Right hindlimb (tissue), 1 donor: ENCODE measurements at regions not wholly inside any gene's neighbourhood (a gene's known extent, or its start where the extent isn't known, plus 50 kb on each side); places are given as distances from the start of the nearest gene placed in this dataset.
"Not testable (repeated sequence)": the region's sequence is repeated elsewhere in the genome, so short reads cannot be mapped to it uniquely, and the experiment has no call there.

Experiments used
- DNase-seq: peaks from one replicate; pipeline ENCODE4 v3.0.0-alpha.2; 2018

- DNase-seq: no peak
These were observed 441.7 kb upstream of the NECTIN3 start for GRCh38 chr3:110629917-110630316.

- DNase-seq: no peak
These were observed 427.4 kb upstream of the NECTIN3 start for GRCh38 chr3:110644203-110644602.

GRCh38 chr3:110646055-110646454, 425.6 kb upstream of the NECTIN3 start:
- no peak for DNase-seq

- no peak for DNase-seq
These were observed 425.1 kb upstream of the NECTIN3 start for GRCh38 chr3:110646496-110646895.

GRCh38 chr3:110647586-110647985, 424.0 kb upstream of the NECTIN3 start:
- DNase-seq: no peak

GRCh38 chr3:110650741-110651140, 420.9 kb upstream of the NECTIN3 start:
- DNase-seq: no peak

- DNase-seq: no peak
These were observed 416.6 kb upstream of the NECTIN3 start for GRCh38 chr3:110654843-110655502.

- DNase-seq: no peak
These were observed 415.1 kb upstream of the NECTIN3 start for GRCh38 chr3:110656394-110657025.

GRCh38 chr3:110664148-110664547, 407.5 kb upstream of the NECTIN3 start:
- DNase-seq: no peak

GRCh38 chr3:110666495-110666894, 405.1 kb upstream of the NECTIN3 start:
- no peak for DNase-seq

- DNase-seq: no peak
These were observed 404.4 kb upstream of the NECTIN3 start for GRCh38 chr3:110667216-110667615.

- no peak for DNase-seq
These were observed 401.2 kb upstream of the NECTIN3 start for GRCh38 chr3:110670407-110670806.

- DNase-seq: no peak
These were observed 394.1 kb upstream of the NECTIN3 start for GRCh38 chr3:110677506-110677905.

- no peak for DNase-seq
These were observed 392.3 kb upstream of the NECTIN3 start for GRCh38 chr3:110679285-110679684.

- no peak for DNase-seq
These were observed 391.2 kb upstream of the NECTIN3 start for GRCh38 chr3:110680450-110680849.

- DNase-seq: no peak
These were observed 387.1 kb upstream of the NECTIN3 start for GRCh38 chr3:110684466-110684865.

GRCh38 chr3:110685630-110686029, 386.0 kb upstream of the NECTIN3 start:
- no peak for DNase-seq

GRCh38 chr3:110686701-110687100, 384.9 kb upstream of the NECTIN3 start:
- no peak for DNase-seq

GRCh38 chr3:110687138-110687537, 384.5 kb upstream of the NECTIN3 start:
- no peak for DNase-seq

GRCh38 chr3:110697961-110698360, 373.7 kb upstream of the NECTIN3 start:
- no peak for DNase-seq

GRCh38 chr3:110704332-110704731, 367.3 kb upstream of the NECTIN3 start:
- DNase-seq: not testable (repeated sequence)

GRCh38 chr3:110708156-110708555, 363.5 kb upstream of the NECTIN3 start:
- DNase-seq: no peak

GRCh38 chr3:110710156-110710555, 361.5 kb upstream of the NECTIN3 start:
- DNase-seq: no peak

- DNase-seq: no peak
These were observed 361.0 kb upstream of the NECTIN3 start for GRCh38 chr3:110710603-110711002.
